ENCODE measurements at regions not wholly inside any gene's neighbourhood (a gene's known extent, or its start where the extent isn't known, plus 50 kb on each side); places are given as distances from the start of the nearest gene placed in this dataset.

DNA sequence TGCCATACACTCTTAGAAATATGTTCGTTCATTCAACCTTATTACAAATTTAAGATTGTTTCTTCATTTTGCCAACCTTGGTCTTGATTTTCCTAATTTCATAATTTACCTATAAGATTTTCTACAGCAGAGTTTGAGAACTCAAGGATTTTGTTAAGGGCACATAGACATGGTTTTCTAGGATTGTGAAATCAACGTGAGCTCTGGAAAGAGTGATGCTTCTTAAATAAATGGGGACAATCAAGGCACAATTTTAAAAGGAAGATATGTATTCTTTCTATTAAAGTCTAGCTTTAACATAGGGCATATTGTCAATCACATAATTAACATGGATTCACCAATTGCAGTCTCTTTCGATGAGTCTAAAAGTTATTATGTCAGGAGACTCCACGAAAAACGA lies 174.2 kb upstream of the PHF14 start:
- DNase-seq (ENCODE audit: extremely low spot score, unreplicated experiment) = no peak
- no peak overlapping the region for H3K4me3 Mint-ChIP-seq (ENCODE audit: unreplicated experiment)
- peaks cover 7% of the 10 kb centered on the region for H3K4me1 Mint-ChIP-seq (ENCODE audit: unreplicated experiment)
- TF ChIP-seq, protein P1, sequence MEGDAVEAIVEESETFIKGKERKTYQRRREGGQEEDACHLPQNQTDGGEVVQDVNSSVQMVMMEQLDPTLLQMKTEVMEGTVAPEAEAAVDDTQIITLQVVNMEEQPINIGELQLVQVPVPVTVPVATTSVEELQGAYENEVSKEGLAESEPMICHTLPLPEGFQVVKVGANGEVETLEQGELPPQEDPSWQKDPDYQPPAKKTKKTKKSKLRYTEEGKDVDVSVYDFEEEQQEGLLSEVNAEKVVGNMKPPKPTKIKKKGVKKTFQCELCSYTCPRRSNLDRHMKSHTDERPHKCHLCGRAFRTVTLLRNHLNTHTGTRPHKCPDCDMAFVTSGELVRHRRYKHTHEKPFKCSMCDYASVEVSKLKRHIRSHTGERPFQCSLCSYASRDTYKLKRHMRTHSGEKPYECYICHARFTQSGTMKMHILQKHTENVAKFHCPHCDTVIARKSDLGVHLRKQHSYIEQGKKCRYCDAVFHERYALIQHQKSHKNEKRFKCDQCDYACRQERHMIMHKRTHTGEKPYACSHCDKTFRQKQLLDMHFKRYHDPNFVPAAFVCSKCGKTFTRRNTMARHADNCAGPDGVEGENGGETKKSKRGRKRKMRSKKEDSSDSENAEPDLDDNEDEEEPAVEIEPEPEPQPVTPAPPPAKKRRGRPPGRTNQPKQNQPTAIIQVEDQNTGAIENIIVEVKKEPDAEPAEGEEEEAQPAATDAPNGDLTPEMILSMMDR (IDR thresholded peaks at IDR 0.05) = no peak
- no peaks in the 10 kb centered on the region for H3K27me3 Mint-ChIP-seq (ENCODE audit: unreplicated experiment)
- H3K36me3 Mint-ChIP-seq (ENCODE audit: unreplicated experiment) = no peaks in the 10 kb centered on the region
- no peaks in the 10 kb centered on the region for H3K9me3 Mint-ChIP-seq (ENCODE audit: unreplicated experiment)
- no peak overlapping the region for H3K27ac Mint-ChIP-seq (ENCODE audit: unreplicated experiment)

DNA sequence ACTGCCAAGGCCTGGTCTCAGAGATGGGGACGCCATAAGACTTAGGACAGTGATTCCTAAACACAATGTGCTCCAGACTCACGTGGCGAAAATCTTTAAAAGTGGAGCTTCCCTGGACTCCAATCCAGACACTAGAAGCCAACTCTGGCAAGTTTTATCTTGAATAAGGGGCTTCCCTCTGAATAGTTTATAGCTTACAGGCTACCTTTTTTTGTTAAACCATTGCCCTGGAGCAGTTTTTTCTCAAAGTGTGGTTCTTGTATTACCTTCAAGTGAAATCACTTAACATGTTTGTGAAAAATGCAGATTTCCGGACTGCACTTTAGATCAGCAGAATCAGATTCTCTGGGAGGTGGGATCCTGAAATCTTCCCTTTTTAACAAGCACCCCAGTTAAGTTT lies 171.7 kb upstream of the PHF14 start:
- H3K27me3 Mint-ChIP-seq (ENCODE audit: unreplicated experiment) = no peaks in the 10 kb centered on the region
- H3K4me3 Mint-ChIP-seq (ENCODE audit: unreplicated experiment) = no peak overlapping the region
- TF ChIP-seq, protein P1 (IDR thresholded peaks at IDR 0.05) = no peak
- no peaks in the 10 kb centered on the region for H3K36me3 Mint-ChIP-seq (ENCODE audit: unreplicated experiment)
- peaks cover 7% of the 10 kb centered on the region for H3K4me1 Mint-ChIP-seq (ENCODE audit: unreplicated experiment)
- no peak for DNase-seq (ENCODE audit: extremely low spot score, unreplicated experiment)
- no peak overlapping the region for H3K27ac Mint-ChIP-seq (ENCODE audit: unreplicated experiment)
- H3K9me3 Mint-ChIP-seq (ENCODE audit: unreplicated experiment) = no peaks in the 10 kb centered on the region

DNA sequence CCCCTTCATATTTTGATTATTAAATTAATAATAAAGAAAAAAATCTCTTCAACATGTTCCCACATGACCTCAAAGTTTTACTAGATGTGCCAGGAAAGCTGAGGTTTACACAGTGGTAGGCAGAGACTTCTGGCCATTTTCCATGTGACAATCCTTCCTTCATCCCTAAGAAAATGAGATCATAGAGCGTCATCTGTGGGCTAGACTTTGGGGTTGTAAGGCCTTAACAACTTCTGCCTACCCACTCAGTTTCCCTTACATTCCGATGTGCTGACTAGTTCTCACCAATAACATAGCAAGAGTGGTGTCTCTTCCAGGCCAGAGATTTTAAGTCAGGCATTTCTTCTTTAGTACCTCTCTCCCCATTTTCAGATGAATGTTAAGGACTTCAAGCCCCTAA lies 171.1 kb upstream of the PHF14 start:
- no peaks in the 10 kb centered on the region for H3K27me3 Mint-ChIP-seq (ENCODE audit: unreplicated experiment)
- H3K36me3 Mint-ChIP-seq (ENCODE audit: unreplicated experiment) = no peaks in the 10 kb centered on the region
- H3K27ac Mint-ChIP-seq (ENCODE audit: unreplicated experiment) = no peak overlapping the region
- H3K4me3 Mint-ChIP-seq (ENCODE audit: unreplicated experiment) = no peak overlapping the region
- TF ChIP-seq, protein P1 (IDR thresholded peaks at IDR 0.05) = no peak
- H3K9me3 Mint-ChIP-seq (ENCODE audit: unreplicated experiment) = no peaks in the 10 kb centered on the region
- no peak for DNase-seq (ENCODE audit: extremely low spot score, unreplicated experiment)
- H3K4me1 Mint-ChIP-seq (ENCODE audit: unreplicated experiment) = peaks cover 7% of the 10 kb centered on the region

DNA sequence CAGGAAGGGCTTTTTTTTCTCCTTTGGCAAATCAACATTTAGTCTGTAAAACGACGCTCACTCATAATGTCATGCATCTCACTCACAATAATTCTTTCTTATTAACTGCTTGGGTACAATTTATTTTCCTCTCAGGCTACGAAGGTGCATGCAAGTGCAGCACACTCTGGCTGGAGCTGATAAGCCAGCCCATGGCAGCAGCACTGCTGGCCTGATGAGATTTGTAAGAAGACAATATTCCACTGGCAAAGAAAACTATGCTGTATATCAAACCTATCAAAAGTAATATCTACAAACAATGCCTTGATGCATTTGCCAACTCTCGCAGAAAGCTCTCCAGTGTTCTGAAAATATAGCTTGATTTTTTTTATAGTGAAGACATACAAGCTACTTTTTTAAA lies 170.0 kb upstream of the PHF14 start:
- no peak overlapping the region for H3K4me3 Mint-ChIP-seq (ENCODE audit: unreplicated experiment)
- DNase-seq (ENCODE audit: extremely low spot score, unreplicated experiment) = no peak
- H3K36me3 Mint-ChIP-seq (ENCODE audit: unreplicated experiment) = no peaks in the 10 kb centered on the region
- TF ChIP-seq, protein P1 (IDR thresholded peaks at IDR 0.05) = no peak
- no peaks in the 10 kb centered on the region for H3K9me3 Mint-ChIP-seq (ENCODE audit: unreplicated experiment)
- H3K27ac Mint-ChIP-seq (ENCODE audit: unreplicated experiment) = no peak overlapping the region
- no peaks in the 10 kb centered on the region for H3K27me3 Mint-ChIP-seq (ENCODE audit: unreplicated experiment)
- H3K4me1 Mint-ChIP-seq (ENCODE audit: unreplicated experiment) = peaks cover 7% of the 10 kb centered on the region

DNA sequence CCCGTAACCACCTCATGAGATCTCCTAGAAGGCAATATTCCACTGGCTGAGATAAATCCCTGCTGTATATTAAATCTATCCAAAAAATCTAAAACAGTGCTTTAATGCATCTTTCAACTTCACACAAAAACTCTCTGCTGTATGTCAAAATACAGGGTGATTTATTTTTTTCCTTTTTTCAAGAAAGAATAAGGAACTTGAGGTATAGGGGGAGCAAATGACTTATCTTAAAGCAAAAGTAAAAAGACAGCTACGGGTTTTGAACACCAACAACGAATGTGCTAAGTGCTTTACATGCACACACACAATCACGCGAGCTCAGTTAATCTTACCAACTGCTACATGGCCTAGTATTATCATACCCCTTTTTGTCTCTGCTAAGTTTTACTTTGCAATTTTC lies 168.9 kb upstream of the PHF14 start:
- H3K9me3 Mint-ChIP-seq (ENCODE audit: unreplicated experiment) = no peaks in the 10 kb centered on the region
- no peak for DNase-seq (ENCODE audit: extremely low spot score, unreplicated experiment)
- no peak overlapping the region for H3K4me3 Mint-ChIP-seq (ENCODE audit: unreplicated experiment)
- H3K4me1 Mint-ChIP-seq (ENCODE audit: unreplicated experiment) = peaks cover 7% of the 10 kb centered on the region
- no peaks in the 10 kb centered on the region for H3K36me3 Mint-ChIP-seq (ENCODE audit: unreplicated experiment)
- H3K27ac Mint-ChIP-seq (ENCODE audit: unreplicated experiment) = no peak overlapping the region
- TF ChIP-seq, protein P1 (IDR thresholded peaks at IDR 0.05) = no peak
- H3K27me3 Mint-ChIP-seq (ENCODE audit: unreplicated experiment) = no peaks in the 10 kb centered on the region
